ENCODE measurements at regions not wholly inside any gene's neighbourhood (a gene's known extent, or its start where the extent isn't known, plus 50 kb on each side); places are given as distances from the start of the nearest gene placed in this dataset.

GRCh38 chr3:13976469-13976868 lies 96.6 kb upstream of the WNT7A start:
- no peak for TF ChIP-seq POLR2A (IDR thresholded peaks at IDR 0.05; ENCODE audit: low read depth, low read length)
- DNase-seq (ENCODE audit: insufficient read length, low spot score) (no peak), FAIRE-seq (no peak)

GRCh38 chr3:13975686-13976085 lies 95.8 kb upstream of the WNT7A start:
- DNase-seq (ENCODE audit: insufficient read length, low spot score) (no peak), FAIRE-seq (no peak)
- no peak for TF ChIP-seq POLR2A (IDR thresholded peaks at IDR 0.05; ENCODE audit: low read depth, low read length)

- TF ChIP-seq POLR2A (IDR thresholded peaks at IDR 0.05; ENCODE audit: low read depth, low read length): no peak
- DNase-seq (ENCODE audit: insufficient read length, low spot score) (no peak), FAIRE-seq (no peak)
These were observed 93.0 kb upstream of the WNT7A start for GRCh38 chr3:13972679-13973379.

- FAIRE-seq: no peak
- no peak for TF ChIP-seq POLR2A (IDR thresholded peaks at IDR 0.05; ENCODE audit: low read depth, low read length)
These were observed 86.4 kb upstream of the WNT7A start for GRCh38 chr3:13966302-13966701.

GRCh38 chr3:13963137-13963886 lies 83.4 kb upstream of the WNT7A start:
- DNase-seq (ENCODE audit: insufficient read length, low spot score): no peak
- FAIRE-seq: no peak
- TF ChIP-seq POLR2A (IDR thresholded peaks at IDR 0.05; ENCODE audit: low read depth, low read length): no peak

More at GRCh38 chr3:13966302-13966701, 86.4 kb upstream of the WNT7A start:
- DNase-seq (ENCODE audit: insufficient read length, low spot score): no peak

- DNase-seq (ENCODE audit: insufficient read length, low spot score) (no peak), FAIRE-seq (no peak)
- no peak for TF ChIP-seq POLR2A (IDR thresholded peaks at IDR 0.05; ENCODE audit: low read depth, low read length)
These were observed 75.0 kb upstream of the WNT7A start for GRCh38 chr3:13954741-13955483.

GRCh38 chr3:13954266-13954665 lies 74.4 kb upstream of the WNT7A start:
- no peak for TF ChIP-seq POLR2A (IDR thresholded peaks at IDR 0.05; ENCODE audit: low read depth, low read length)
- DNase-seq (ENCODE audit: insufficient read length, low spot score) (no peak), FAIRE-seq (no peak)

- DNase-seq (ENCODE audit: insufficient read length, low spot score) (no peak), FAIRE-seq (no peak)
- no peak for TF ChIP-seq POLR2A (IDR thresholded peaks at IDR 0.05; ENCODE audit: low read depth, low read length)
These were observed 71.3 kb upstream of the WNT7A start for GRCh38 chr3:13951184-13951583.

- FAIRE-seq: no peak
These were observed 70.2 kb upstream of the WNT7A start for GRCh38 chr3:13950042-13950441.

GRCh38 chr3:13947912-13948311 lies 68.0 kb upstream of the WNT7A start:
- no peak for FAIRE-seq
- no peak for DNase-seq (ENCODE audit: insufficient read length, low spot score)
- no peak for TF ChIP-seq POLR2A (IDR thresholded peaks at IDR 0.05; ENCODE audit: low read depth, low read length)

More at GRCh38 chr3:13950042-13950441, 70.2 kb upstream of the WNT7A start:
- no peak for DNase-seq (ENCODE audit: insufficient read length, low spot score)
- TF ChIP-seq POLR2A (IDR thresholded peaks at IDR 0.05; ENCODE audit: low read depth, low read length): no peak

GRCh38 chr3:13939206-13939605 lies 59.3 kb upstream of the WNT7A start:
- TF ChIP-seq POLR2A (IDR thresholded peaks at IDR 0.05; ENCODE audit: low read depth, low read length): no peak
- no peak for DNase-seq (ENCODE audit: insufficient read length, low spot score)
- FAIRE-seq: no peak

- no peak for DNase-seq (ENCODE audit: insufficient read length, low spot score)
- no peak for TF ChIP-seq POLR2A (IDR thresholded peaks at IDR 0.05; ENCODE audit: low read depth, low read length)
- FAIRE-seq: no peak
These were observed 57.3 kb upstream of the WNT7A start for GRCh38 chr3:13937131-13937530.

GRCh38 chr3:13935494-13936094 lies 55.7 kb upstream of the WNT7A start:
- no peak for TF ChIP-seq POLR2A (IDR thresholded peaks at IDR 0.05; ENCODE audit: low read depth, low read length)
- FAIRE-seq (no peak), DNase-seq (ENCODE audit: insufficient read length, low spot score) (no peak)

GRCh38 chr3:13934813-13935212 lies 54.9 kb upstream of the WNT7A start:
- TF ChIP-seq POLR2A (IDR thresholded peaks at IDR 0.05; ENCODE audit: low read depth, low read length): no peak
- DNase-seq (ENCODE audit: insufficient read length, low spot score): no peak
- FAIRE-seq: no peak

All from H54 (cell line).